Colon (tissue), 2 donors: ENCODE measurements at regions not wholly inside any gene's neighbourhood (a gene's known extent, or its start where the extent isn't known, plus 50 kb on each side); places are given as distances from the start of the nearest gene placed in this dataset.
"Not testable (repeated sequence)": the region's sequence is repeated elsewhere in the genome, so short reads cannot be mapped to it uniquely, and the experiment has no call there.

Source experiments
- FAIRE-seq: peaks from 2 replicates; lab custom pipeline; 2012; peaks lifted over from hg19 to GRCh38; lab: Jason Lieb, UNC
- donor health status: control.
- donor health status: control.

DNA sequence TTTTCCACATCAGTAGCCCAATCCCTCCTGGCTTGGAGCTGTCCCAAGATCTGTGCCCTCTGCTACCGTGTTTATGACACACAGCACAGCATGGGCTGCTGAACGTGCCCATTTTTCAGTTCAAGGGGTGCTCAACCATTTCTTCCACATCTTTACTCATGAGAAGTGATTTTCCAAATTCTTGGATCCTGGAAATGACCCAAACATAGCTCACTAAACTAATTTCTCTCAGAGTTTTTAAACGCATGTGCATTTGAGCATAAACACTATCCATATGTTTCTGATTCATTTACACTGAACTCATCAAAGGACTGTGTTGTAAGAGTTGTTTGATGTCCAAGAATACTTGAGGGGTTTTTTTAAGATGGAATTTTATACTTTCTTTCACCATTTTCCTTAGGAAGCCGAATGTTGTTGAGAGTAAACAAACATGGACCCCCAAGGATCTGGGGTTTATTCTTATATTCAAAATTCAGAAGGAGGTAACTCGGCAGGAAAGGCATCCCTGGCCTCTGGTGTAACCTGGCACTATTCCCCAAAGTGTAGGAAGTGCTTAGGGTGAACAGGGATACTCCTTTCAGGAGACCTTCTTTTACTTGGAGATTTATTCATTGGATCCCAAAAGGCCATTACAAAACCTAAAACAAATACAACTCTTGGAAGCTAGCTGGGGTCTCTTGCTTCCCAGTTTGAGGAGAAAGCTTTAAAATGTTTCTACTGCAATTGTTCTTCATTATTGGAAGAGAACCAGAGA lies 215.0 kb downstream of the BMP4 start:
- FAIRE-seq = no peak

DNA sequence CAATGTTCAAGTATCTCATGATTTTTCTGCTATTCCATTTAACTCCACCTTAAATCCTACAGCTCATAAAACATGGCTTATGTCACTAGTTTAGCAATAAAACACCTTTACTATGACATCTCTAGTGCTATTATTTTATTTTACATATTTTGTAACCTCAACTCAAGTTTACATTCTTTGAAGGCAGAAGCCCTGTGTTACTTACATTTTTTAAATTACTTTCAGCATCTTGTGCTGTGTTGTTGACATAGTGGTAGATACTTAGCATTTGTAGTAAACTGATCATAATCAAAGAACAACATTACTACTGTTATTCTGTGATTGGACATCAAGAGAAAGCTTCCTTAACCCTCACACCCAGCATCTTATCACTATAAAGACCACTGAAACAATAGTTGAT lies 216.1 kb downstream of the BMP4 start:
- FAIRE-seq = no peak

DNA sequence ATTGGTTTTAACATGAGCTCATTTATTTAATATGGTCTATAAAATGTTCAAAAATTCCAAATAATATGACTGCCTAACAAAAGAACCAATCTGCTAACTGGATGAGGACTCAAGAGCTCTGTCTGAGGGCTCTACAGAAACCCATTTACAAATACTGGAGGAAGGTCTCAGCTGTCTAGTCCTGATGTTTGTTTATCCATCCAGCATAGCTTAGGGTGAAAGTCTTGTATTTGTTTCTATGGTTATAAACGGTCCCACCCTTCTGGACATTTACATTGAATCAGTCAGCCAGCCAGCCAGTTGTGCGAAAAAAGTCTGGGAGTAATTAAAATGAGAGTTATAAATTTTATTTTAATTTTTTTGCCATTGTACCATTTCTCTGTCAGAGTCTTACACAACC lies 220.7 kb downstream of the BMP4 start:
- no peak for FAIRE-seq

DNA sequence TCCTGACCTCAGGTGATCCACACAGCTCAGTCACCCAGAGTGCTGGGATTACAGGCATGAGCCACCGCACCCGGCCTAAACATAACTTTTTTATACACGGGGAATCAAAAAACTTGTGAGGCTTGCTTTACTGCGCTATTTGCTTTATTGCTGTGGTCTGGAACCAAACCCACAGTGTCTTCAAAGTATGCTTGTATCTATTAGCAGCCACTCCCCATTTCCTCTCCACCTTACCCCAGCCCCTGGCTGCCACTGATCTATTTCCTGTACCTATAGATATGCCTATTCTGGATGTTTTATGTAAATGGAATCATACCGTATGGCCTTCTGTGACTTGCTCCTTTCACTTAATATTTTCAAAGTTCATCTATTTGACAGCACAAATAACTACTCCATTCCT lies 233.4 kb downstream of the BMP4 start:
- FAIRE-seq = no peak

DNA sequence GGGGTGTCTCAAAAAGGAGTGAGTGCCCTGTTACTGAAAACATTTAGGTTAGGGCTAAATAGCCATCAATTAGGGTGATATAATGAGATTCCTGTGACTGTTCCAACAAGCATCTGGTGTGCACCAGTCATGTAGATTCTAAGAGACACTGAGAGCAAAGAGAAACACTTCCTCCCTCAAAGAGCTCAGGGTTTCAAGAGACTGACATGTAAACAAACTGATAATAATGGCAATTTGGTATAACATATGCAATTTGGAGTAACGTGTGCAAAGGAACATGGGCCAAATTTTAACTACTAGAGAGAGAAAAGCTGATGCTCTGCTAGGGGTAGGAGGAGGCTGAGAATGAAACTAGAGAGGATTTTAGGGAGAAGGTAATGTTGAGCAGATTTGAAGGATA lies 237.1 kb downstream of the BMP4 start:
- FAIRE-seq = no peak

DNA sequence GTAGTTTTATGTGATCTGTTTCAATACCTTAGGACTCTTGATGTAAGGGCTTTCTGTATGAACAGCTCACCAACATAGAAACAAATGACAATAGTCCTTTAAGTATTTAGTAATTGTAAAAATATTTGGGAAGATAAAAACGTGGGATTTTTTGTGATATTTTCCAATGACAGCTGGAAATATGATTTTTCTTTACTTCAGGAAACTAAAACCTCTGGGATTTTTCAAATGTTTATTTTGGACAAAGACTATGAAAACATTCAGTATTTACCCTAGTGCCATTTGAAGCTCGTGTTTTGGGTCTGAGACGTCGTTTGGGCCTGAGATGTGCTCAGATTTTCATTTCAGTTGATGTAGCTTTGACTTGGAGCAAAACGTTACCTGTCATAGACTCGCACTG lies 240.0 kb downstream of the BMP4 start:
- no peak for FAIRE-seq

DNA sequence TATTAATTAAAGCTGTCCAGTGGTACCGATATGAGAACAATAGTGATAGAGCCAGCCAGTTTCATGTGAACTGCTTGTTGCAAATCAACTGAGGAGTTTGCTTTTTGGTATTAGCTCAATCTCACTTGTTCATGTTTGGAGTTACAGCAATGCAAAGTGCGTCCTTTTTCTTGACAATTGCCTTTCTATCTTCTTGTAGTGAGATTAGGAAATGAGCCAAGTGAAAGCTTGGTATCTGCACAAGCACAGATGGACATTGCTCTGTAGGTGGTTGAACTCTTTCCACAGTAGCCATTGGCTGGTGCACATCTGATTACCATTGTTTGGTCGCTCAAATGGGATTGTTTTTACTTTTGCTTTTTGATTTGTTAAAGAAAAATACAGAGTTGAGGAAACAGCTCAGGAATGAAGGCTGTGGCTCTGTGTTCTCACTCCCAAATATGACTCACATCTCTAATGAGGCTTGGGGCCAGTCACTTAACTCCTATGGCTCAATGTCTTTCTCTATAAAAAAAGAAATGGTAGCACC lies 241.4 kb downstream of the BMP4 start:
- no peak for FAIRE-seq

DNA sequence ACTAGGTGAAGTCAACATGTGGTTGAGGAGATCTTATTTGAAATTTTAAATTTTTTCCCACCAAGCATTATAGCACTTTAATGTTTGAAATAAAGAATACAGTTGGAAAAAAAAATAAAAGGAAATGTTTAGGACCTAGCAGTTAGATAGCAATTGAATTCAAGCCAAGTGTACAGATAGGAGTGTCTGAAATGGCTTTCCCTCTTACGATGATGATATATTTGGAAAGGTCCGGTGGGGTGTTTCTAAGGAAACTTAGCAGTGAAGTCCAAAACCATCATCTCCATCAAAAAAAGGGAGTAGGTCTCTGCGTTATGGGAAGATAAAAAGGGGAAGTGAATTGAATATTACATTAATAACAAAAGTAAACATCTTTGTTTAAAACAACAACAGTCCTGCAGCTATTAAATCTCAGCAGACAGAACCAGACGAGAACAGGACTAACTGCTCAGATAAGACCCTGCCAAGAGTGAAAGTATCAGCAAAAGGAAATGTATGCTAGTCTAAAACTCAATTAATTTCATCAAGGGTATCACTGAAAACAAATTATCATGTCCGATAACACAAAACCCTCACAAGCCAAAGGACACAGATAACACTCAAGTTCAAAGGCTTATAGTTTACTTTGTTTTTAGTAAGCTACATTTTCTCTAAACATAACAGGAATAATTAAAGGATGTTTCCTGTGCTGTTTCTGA lies 242.0 kb downstream of the BMP4 start:
- FAIRE-seq = no peak

DNA sequence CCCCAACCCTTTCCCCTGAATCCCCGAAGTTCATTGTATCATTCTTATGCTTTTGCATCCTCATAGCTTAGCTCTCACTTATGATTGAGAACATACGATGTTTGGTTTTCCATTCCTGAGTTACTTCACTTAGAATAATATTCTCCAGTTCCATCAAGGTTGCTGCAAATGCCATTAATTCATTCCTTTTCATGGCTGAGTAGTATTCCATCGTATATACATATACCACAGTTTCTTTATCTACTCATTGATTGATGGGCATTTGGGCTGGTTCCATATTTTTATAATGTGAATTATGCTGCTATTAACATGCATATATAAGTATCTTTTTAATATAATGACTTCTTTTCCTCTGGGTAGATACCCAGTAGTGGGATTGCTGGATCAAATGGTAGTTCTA lies 243.7 kb downstream of the BMP4 start:
- FAIRE-seq = not testable (repeated sequence)

DNA sequence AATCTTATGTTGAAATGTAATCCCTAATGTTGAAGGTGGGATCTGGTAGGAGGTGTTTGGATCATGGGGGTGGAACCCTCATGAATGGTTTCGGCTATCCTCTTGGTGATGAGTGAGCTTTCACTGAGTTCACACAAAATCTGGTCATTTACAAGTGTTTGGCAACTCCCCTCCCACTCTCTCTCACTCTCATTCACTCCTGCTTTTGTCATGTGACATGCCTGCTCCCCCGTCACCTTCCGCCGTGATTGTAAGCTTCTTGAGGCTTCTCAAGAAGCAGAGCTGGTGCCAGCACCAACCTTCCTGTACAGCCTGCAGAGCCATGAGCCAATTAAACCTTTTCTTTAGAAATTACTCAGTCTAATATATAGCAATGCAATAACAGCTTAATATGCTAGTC lies 245.4 kb downstream of the BMP4 start:
- no peak for FAIRE-seq

DNA sequence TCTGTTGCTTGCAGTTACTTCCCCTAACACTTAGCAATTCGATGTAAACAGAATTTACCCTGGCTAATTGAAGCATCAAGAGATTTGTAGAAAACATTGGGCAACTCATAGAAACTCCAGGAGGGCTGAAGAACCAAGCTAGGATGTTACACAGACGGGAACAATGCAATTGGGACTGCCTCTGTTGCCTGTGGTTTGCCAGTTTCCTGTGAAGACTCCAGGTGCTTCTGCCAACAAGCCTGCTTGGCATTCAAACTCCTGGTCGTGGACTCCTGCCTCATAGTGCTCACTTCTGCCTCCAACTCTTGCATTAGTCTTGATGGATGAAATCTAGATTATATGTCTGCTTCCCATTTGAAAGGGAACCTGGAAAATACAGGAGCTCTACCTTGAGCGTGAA lies 246.0 kb downstream of the BMP4 start:
- FAIRE-seq = no peak

DNA sequence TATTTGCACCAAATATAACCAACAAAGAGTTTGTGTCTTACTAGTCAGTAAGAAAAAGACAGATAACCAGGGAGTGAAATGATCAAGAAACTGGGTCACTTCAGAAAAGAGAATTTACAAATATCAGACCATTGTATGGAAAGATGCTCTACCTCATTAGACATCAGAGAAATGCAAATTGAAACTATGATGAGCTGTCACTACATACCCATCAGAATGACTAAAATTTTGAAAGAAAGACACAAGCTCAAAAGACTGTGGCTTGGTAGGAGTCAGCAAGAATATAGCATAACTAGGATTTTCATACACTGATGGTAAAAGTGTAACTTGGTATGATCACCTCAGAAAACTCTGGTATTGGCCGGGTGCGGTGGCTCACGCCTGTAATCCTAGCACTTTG lies 247.2 kb downstream of the BMP4 start:
- no peak for FAIRE-seq

DNA sequence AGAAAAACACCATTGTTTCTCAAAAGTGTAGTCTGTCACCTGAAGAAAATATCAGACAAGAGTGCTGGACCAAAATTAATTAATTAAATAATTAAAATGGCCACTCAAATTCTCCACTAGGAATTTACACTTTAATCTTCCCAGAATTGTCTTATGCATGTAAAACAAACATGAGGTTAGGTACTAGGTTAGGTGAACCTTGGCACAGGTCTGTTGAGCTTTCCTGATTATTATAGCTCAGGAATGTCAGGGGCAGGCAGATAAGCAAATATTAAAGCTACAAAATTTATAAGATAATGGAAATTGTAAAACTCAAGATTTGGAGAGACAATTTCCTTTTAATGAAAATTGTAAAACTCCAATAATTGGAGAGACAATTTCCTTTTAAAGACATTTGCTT lies 253.2 kb downstream of the BMP4 start:
- no peak for FAIRE-seq

DNA sequence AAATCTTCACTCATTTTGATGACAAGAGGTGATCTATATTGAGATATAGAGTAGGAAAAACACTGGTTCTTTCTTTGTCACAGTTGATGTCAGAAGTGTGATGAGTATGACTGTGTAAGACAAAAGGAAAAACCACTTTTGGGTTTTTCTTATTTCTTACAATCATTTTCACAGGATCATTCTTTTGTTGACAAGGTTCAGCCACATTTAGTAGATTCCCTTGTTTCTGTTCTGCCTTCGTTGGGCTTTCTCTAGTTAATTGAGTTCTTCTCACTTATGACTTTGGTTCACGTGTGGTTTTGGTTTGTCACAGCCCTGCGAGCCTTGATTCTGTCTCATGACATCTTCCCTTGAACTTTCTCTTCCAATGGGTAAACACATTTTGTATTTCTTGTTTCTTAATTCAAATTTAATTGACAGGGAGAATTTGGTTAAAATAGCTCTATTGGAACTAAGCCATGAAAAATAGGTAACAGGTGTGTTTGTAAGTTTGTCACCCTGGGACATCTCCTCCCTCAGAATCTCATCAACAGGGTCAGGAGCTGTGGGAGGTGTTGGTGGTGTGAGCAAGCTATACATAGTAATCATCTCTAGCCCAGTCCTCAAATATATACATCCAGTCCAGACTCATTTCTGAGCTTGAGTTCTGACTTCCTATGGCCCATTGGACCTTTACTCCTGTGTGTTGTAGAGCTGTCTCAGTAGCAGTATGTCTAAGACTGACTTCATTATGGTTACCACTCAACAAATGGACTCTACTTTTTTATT lies 255.3 kb downstream of the BMP4 start:
- no peak for FAIRE-seq

DNA sequence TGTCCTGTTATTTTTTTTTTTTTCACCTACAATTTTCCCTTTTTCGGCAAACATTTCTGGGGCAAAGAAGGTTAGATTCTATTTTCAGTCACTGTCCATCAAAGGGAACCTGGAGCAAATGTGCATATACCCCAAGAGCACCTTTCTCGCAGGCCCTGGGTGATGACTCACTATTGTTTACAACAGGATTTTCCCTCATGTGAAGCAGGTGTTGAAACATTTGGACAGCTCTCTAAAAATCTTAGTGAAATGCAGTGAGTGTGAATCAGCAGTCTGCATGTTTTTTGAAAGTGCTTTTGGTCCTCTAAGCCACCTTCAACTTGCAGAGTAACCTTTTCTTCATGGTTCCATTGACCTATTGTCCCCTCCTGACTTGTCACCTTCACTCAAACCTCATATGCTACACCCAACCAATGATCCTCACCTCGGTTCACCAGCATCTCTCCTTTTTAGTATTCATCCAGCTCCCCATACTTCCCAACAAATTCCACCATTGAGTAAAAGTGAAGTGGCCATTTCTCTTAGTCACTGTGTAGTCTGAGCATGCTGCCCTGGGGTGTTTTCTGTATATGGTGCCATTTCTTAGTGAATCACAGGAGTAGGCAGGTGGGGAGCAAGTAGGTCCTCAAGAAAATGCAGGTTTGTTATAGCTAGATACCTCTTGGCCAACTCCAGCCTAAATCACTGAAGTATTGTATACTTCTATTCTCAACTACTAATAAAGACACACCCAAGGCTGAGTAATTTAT lies 260.2 kb downstream of the BMP4 start:
- FAIRE-seq = no peak

DNA sequence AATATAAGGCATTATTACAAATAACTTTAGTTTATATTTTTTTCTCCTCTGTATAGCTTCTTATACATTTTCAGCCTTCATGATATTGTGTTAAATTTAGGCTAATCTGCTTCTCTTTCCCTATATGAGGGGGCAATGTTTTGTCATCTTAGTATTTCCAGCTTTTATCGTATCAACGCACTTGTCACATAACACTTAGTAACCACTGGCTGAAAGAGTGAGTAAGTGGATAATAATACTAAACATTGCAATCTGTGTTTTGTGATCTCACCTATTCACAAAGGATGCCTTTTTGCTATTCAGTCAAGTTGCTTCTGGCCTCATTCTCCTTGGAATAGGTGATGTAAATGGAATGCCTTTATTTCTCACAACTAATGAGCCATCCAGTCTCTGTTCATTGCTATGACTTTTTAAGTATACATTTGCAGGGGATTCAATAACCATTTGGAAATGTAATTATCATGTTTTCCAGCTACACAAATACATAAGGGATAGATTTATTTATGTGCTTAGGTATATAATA lies 260.9 kb downstream of the BMP4 start:
- no peak for FAIRE-seq

DNA sequence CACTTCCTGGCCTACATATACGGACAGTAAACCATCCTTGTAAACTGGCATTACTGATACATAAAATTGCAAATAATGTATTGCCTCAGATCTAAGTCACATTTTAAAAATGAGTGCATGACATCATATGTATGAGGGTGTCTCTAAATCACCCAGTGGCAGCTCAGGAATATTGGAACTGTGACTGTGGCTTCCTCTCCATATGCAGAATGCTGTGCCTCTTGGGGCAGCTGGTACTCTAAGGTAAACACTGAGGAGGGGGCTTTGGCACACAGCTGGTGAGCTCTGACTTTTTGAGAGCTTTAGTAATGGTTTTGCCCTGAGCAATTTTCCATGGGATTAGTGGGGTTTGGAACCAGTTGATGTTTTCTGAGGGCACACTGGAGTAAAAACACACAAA lies 263.7 kb downstream of the BMP4 start:
- no peak for FAIRE-seq

DNA sequence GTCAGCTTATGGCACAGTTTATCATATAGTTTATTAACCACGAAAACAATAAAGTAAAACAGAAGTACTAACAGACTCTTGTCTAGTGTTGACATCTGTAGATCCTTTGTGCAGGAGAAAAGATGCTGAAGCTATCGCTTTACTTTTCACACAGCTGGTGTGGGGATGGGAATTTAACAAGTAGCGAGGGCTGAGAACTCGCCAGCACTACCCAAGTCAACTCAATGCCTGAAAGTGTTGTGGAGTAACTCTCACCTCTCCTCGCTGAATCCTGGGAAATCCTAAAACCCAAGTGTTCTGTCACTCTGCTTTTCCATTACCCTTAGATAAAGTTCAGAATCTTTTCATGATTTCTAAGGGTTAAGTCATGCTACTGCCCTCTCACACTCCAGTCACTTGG lies 264.2 kb downstream of the BMP4 start:
- no peak for FAIRE-seq

DNA sequence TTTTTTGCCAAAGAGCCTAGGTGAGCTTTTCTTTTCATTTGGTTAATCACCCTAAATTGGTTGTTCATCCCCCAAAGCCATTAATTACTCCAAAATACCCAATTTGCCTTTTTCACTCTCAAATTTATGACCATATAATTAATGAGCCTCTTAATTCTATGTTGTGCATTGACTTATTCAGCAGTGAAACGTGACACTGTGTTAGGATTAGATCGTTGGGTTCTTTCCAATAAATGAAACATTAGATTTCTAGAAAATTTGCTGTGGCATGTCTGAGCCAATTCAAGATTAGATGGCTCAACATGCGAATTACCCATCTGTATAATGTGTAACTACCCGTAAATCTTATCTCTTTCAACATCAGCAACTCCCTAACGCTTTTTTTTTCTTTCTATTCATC lies 273.4 kb downstream of the BMP4 start:
- FAIRE-seq = no peak

DNA sequence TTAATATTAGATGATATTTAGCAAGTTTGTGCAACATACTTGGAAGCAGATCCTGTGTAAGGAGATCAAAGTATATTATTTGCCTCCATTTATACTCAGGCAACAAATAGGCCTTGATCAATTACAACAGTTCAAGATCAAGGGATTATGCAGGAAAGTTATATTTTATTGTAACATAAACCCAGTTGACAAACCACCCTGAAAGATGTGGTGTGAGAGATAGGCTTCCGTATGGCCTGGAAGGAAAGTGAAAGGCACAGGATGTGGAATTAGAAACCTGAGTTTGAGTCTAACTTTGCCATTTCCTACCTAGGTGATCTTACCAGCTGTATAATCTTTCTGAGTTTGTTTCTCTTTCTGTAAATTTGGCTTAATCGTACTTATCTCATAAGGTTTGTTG lies 284.1 kb downstream of the BMP4 start:
- FAIRE-seq = no peak

DNA sequence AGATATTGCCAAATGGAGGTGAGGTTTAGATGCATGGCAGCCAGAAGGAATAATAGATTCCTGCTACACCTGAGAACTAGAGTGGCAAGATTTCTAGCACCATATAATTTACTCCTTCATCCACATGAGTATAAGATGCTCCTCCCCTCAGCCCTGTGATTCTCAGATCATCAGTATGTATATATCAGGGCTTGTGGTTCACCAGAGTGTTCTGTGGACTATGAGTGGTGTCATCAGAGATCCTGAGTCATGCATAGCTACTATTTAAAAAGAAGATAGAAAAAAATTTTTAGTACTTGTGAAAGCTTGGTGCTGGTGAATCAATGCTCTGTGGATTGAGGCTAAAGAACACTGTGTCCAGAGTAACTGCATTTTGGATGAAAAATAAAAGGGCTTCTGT lies 285.9 kb downstream of the BMP4 start:
- FAIRE-seq = no peak

DNA sequence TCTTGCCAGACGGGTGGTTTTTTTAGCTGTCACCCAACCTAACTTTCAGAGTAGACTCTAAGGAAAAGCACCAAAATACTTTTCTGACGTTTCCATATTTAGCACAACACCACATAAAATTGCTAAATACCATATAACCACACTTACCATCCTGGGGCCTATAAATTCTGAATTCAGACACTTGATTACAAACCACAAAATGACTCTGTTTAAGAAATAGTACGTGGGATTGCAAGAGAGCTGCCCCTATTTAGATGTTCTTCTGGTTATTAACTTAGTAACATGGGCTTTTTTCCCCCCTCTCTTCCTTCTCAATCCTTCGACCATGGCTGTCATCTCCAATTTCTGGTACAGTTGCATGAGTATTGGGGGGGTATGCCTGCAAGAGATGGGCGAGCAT lies 287.7 kb downstream of the BMP4 start:
- no peak for FAIRE-seq
